Eye (tissue), 1 donor: ENCODE measurements at regions not wholly inside any gene's neighbourhood (a gene's known extent, or its start where the extent isn't known, plus 50 kb on each side); places are given as distances from the start of the nearest gene placed in this dataset.
A peak's percentile ranks its signal among the peaks of the same experiment; 100 is the strongest.
"Not testable (repeated sequence)": the region's sequence is repeated elsewhere in the genome, so short reads cannot be mapped to it uniquely, and the experiment has no call there.

Experiments used
- DNase-seq: peaks from one replicate; pipeline ENCODE4 v3.0.0-alpha.2; 2015

DNA sequence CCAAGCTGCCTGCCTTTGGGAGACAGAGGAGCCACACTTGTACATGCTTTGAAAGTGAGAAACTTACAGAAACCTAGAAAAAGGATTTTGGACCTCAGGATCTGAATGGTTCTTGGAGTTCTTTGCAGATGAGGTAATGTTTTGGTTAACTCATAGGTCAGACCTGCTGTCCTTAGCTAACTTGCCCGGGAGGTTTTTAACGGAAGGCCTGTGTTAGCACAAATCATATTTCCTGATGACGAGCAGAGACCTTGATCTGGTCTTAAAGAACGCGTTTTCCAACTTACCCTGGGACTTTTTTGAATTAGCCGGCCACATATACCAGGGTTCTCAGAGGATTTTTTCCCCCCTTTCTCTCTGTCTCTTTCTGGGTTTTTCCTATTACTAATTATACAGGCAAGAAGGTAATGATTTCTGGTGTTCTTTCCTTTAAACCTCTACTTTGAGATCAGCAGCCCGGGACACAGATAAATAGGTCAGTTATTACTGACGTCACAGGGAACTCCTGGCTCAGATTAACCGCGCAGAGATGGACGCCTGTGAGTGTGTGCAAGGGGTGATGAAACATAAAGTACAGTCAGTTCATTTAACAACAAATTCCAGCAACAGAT is 101.7 kb upstream of the KLF6 start:
- DNase-seq: peak; percentile 65

DNA sequence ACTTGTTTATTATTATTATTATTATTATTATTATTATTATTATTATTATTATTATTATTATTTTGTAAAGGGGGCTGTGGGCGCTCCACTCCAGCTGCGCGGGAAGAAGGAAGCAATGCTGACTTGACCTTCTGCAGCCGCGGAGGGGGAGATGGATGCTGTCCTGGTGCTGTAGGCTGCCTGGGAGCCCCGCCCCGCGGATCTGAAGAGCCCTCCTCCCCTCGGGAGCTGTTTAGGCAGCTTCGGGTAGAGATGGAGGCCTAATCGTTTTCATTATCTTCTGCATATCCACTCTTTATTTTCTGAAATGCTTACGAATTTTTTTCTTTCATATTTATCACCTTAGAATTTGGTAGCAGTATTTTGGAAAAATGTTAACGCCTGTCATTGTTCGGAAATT is 101.2 kb upstream of the KLF6 start:
- peak; percentile 62 for DNase-seq

DNA sequence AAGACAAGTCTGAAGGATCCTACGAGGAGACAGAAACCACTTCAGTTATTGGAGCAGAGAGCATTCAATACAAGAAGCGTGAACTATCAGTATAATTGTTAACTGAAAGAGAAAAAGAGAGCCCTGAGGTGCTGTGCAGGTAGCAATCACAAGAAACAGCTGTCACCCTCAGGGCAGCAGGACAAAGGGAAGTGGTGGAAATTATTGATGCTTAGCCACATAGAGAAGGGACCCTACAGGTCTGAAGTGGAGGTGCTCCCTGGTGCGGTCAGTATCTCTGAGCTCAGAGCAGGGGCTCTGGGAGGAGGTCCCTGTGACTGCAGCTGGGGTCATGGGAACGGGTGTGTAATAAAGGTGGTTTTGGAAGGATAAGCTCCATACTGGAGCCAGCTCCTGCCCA is 97.8 kb upstream of the KLF6 start:
- DNase-seq: no peak

DNA sequence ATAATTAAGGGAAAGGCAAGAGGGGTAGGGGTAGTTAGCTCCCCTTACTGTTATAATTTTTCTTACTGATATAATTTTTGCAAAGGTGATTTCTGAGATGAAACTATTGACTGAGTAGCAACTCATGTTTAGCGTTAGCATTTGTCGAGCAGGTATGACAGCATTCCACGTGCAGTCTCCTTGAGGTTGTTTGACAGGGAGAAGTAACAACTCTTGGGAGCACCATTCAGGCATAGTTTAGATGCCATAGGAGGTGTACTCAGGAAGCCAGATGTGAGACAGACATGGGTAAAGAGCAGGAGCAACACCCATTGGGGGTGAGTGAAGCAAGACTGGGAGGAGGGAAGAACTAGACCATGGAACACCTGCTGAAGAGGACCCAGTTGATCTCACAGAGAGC is 96.6 kb upstream of the KLF6 start:
- DNase-seq: no peak

DNA sequence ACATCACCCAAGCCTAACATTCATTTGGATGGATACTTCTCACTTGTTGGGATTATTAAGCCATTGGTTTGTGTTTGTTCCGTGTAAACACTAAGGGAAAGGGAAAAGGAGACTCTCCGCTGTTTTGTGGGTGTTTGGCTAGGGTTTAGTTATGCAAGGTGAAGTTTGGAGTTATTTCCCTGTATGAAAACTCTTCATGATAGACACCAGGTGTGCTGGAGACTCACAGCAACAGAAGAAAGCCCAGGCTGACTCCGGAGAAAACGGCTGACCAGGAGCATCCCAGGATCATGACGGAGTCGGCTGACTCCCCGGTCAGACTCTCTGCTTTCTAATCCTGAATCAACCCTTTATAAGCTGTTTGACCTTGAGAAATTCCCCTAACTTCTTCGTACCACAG is 94.1 kb upstream of the KLF6 start:
- DNase-seq: no peak

DNA sequence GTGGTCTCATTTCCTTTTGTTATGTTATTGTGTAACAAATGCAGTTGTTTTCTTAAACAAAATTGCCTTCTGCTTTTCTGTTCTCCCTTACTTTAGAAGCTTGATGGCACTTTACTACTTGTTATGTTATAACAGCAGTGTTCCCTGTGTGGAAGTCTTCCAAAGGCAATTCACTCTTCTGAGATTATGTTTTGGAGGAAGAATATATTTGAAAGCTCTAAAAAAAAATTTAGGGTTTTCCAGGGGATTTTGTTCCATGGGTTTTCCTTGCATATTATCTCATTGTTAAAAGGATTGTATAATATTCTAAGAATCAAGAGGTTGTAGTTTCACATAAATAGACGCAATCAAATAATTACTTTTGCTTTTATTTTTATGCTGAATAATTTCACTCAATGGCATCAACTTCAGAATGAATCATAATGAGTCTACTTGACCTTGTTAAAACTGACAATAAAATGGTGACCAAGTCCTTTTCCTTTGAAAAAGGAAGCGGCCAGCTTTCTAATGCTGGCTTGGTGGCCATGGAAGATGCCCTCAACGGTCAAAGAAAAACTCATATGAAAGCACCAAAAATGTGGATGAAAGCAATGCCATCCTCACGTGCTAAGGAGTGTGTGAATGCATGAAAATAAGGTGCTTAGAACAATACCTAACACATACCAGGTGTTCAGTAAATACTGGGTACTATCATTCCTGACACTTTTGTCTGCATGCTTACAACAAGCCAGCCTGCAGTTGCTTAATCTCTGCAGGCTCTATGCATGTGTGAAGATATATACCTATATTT is 92.4 kb upstream of the KLF6 start:
- no peak for DNase-seq

DNA sequence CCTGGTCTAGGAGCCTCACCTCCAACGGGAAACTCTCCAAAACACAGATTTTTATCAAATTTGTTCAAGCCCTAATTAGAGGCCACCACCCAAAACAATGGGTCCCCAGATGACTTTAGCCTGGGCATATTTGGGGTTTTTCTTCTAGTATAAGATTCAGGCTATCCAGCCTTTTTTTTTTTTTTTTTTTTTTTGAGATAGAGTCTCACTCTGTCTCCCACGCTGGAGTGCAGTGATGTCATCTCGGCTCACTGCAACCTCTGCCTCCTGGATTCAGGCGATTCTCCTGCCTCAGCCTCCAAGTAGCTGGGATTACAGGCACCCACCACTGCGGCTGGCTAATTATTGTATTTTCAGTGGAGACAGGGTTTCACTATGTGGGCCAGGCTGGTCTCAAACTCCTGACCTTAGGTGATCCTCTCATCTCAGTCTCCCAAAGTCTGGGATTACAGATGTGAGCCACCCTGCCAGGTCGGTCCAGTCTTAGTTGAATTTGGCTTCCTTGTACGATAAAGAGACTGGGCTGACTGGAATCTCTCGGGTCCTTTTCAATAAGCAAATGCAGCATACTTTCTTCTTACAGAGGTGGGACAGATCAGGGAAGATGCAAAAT is 91.4 kb upstream of the KLF6 start:
- no peak for DNase-seq

DNA sequence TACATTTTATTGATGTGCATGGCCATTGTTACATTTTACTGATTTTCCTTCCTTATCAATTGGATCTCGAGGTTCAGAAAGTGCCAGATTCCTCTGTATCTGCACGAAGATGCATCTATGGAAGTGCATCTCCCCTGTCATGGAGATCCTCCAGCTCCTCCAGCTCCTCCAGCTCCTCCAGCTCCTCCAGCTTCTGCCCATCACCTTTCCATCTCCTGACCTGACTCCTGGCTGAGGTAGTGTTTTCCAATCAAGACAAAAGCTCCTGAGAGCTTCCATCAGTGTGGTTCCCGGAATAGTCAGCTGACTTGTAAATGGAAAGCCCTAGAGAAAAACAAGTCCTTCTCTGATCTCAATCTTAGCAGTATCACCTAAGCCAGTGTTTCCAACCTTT is 90.8 kb upstream of the KLF6 start:
- DNase-seq: no peak

DNA sequence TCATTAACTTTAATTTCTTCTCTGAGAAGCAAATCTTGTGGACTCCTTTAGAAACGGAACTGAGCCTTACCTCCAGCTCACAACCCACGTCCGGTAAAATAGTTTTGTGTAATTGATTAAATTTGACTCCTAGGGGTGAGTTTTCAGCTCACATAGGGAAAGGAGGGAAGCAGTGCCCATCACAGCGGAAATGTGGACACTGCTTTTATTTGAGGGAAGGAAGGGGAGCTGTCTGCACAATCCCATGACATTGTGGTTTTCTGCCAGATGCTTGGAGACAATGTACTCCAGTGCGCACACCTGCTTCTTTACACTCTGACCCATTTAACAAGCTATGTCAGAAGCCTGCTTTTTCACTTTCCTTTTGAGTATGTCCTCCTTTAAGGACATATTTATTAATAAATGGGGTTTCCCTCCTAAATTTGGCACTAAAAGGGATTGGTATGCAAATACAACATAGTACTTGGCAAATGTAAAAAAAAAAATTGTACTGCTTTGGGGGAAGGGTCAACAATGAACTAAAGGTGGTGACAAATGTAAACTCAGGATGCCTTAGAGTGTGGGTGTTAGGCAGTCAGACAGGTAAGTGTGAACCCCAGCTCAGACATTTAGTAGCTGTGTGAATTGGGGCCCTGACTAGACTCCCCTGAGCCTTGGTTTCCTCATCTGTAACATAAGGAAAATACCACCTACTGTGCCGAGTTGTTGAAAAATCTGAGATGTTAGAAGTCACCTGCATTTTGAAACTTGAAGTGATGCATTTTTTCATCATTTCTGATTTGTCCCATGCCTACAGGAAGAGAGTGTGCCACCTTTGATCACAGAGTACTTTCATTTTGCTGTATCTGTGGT is 90.2 kb upstream of the KLF6 start:
- DNase-seq: no peak

DNA sequence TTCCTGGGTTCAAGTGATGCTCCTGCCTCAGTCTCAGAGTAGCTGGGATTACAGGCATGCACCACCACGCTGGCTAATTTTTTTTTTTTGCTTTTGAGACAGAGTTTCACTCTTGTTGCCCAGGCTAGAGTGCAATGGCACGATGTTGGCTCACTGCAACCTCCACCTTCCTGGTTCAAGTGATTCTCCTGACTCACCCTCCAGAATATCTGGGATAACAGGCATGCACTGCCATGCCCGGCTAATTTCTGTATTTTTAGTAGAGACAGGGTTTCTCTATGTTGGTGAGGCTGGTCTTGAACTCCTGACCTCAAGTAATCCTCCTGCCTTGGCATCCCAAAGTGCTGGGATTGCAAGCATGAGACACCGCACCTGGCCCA is 89.6 kb upstream of the KLF6 start:
- DNase-seq: not testable (repeated sequence)

DNA sequence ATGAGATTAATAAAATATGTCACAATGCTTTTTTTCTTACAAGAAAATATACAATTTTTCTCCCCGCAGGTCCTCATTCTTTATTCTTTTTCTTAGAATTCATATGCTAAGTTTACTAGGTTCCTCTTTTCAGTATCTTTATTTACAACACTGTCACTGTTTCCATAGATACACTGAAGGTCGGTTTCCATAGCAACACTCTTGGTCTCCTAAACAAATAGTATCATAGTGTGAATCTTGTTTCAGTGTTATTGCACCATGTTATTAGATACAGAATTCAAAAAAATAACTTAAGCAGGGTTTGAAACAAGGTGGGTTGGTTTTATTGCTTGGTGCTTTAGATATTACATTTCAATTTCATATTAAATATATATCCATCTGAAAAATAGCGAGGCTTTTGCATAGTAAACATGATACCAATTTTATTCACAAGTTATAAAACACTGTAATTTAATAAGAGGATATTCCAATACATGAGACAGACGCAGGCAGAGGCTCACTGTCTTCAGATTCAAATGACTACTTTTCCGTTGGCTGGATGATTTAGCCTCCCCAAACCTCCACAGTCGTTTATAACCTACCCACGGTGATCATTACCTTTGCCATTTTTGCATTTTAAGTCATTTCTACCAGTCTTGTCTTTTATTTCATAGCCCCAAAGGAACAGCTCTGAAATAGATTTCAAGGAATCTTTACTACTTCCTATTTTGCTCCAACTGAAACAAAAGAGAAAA is 88.9 kb upstream of the KLF6 start:
- peak; percentile 60 for DNase-seq

DNA sequence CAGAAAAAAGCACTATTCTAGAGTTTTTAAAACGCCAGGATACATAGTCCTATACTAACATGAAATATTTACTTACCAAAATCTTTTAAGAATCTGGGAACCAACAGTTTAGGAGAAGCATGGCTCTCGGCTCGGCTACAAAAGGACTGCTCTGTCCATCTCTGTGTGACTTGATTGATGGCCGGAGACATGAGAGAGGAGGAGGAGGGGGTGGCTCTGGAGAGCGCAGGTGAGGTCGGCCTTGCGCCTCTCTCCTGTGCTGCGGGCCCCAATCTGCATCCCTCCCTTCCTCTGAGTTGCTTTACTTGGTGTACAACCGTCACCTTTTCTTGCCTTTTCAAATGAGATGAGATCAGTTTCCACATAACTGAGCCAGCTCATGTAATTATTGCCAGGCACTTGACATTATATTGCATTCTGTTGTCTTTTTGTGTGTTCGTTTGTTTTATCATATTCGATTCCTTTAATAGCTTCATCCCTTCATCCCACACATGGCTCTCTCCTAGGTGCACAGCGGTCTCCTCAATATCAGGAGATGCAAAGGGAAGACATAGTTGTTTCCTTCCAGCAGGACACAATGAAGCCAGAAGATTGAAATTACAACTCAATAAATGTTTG is 87.8 kb upstream of the KLF6 start:
- no peak for DNase-seq

DNA sequence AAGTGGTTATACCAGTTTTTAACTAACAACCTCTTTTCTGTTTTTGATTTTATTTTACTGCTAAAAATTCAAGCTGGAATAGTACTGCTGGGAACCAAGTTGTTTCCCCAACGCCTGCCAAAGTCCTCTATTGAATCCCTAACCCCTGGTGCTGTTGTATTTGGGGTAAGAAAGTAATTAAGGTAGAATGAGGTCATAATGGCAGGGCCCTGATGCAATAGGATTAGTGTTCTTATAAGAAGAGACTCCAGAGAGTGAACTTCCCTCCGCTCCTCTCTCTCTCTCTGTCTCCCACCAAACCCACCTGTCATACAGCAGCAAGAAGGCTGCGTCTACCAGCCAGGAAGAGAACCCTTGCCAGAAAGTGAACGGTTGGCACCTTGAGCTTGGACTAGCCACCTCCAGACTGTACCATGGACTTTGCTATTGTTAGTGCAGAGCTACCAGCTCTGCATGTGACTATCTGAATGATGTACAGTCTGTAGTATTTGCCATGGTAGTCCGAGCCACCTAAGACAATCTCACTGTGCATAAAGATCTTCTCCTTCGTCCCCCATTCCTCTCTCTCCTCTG is 86.5 kb upstream of the KLF6 start:
- DNase-seq: no peak

DNA sequence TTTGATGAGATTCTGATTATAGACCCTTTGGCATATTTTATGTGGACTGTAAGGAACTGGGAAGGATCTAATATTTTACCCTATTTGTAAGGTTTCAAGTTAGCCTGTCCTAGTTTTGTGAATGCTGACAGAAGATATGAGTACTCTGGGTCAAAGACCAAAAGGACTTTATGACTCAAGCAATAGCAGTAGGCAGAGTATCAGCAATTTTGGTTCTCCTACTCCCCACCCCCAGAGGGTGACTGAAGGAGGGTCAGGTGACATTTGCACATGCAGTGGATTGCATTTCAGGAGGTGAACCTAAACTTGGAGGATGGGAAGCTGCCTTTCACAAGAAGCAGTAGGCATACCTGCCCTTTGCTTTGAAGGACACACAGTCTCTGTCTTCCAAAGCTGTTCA is 84.0 kb upstream of the KLF6 start:
- DNase-seq: no peak

DNA sequence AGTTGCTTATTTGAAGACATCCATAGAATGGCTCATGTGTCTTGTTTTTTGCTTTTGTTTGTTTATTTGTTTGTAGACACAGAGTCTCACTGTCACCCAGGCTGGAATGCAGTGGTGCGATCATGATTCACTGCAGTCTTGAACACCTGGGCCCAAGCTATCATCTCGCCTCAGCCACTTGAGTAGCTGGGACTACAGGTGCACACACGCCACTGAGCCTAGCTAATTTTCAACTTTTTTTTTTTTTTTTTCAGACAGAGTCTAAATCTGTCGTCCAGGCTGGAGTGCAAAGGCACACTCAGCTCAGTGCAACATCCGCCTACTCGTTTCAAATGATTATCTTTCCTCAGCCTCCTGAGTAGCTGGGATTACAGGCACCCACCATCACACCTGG is 83.3 kb upstream of the KLF6 start:
- DNase-seq: no peak

DNA sequence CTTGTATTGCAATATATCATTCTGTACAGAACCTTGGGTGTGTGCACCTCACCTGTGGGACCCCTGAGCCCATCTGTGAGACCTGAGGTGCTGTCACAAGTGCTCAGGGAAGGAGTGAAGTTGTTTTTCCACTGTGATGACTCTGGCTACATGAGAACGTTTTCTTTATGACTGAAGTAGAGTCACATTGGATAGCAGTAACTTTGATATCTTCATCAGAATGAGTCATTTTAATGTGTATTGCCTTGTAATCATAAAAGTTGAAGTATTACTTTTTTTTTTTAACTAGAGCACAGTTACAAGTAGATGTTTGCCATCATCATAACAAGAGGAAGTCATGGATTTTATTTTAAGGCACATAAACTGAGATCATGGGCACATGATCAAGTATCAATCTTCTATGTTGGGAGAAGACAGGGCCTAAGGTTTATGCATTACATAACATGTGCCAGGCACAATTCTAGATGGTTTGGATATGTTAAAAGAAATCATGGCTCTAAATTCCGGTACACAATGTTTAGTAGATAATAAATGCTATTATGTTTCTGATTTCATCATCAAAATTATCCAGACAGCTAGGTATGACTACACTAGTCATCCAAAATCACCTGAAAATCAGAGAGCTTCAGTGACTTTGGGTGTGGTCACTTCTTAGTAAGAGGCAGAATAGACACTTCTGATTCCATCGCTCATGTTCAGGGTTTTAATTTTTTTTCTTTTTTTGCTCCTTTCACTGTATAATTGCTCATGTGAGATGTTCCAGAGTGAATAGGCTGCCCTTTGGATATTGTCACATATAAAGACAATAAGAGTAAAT is 82.7 kb upstream of the KLF6 start:
- no peak for DNase-seq

DNA sequence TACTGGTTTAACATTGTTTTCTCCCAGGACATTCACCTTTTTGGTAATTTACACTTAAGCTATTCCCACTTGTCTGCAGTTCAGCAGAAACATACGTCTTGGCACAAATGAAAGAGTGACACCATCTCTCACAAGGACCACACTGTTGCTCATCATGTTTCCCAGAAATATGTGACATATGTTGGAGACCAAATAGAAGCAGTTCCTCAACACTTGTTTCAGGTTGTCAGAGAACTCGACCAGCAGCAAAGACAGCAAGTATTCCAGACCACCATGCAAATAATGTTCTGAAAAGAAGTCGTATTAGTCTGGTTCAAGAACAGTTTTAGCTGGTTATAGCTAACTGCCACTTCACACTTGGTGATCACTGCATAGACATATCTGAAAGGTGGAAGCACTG is 81.3 kb upstream of the KLF6 start:
- DNase-seq: no peak

DNA sequence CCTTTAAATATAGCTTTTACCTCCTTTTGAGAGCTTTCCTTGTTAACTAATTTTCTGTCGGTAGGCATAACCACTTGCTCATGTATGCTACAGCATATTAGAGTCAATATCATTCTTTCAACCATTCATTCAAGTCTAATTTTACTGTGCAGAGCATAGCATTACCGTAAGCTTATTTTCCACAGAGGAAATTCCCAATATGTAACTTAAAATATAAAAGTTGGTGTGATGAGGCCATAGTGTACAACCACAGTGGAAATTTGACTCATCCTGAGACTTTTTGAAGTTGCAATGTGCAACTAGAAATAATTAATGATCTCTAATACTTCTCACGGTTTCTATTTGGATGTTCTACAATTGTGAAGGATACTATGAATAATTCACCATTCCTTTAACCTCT is 80.6 kb upstream of the KLF6 start:
- DNase-seq: no peak

DNA sequence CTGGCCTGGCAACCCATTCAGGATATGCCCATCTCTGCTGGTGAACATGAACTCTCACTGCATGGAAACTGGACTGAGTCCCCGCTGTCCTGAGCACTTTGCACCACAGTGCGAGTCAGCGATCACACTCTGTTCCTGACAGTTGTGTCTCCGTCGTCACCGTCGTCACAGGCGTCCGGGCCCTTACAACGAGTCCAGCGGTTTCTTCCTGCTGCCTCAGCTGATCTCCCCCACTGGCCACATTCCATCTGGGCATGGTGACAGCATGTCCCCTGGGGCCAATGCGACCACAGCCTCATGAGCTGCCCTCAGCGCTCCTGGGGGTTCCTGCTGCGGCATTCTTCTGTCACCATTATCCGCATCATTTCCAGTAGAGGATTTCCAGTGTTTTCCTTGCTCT is 76.8 kb upstream of the KLF6 start:
- no peak for DNase-seq

DNA sequence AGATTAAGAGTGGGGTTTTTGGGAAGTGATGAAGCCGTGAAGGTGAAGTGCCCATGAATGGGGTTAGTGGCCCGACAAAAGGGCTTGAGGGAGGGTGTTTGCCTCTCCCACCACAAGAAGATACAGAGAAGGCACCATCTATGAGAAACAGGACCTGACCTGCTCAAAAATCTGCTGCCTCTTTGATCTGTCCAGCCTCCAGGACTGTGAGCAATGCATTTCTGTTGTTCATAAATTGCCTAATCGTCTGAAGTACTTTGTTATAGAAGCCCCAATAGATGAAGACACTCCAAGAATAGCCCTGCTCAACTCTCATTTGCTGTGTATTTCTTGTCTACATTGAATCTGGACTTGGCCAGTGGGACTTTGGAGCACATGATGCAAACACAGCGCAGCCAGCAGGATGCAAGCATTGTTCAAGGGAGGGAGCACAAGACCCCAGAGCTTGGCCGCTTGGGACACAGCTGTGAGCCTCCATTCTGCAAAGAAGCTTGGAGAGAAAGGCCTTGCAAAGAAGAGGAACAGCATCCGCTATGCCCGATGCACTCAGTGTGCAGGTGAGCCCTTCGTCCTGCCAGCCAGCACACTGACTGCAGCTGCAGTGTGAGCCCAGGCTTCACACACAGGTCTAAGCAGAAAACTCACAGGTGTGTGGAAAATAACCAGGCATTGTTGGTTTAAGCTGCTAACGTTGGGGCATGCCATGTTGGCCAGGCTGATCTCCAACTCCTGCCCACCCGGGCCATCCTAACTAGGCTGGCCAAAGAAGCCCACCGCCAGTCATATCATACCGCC is 73.2 kb upstream of the KLF6 start:
- DNase-seq: no peak
